NOMO-1 treated with DMSO at 0.1 percent for 48 hours (cell line): ENCODE measurements at regions not wholly inside any gene's neighbourhood (a gene's known extent, or its start where the extent isn't known, plus 50 kb on each side); places are given as distances from the start of the nearest gene placed in this dataset.
"Not testable (repeated sequence)": the region's sequence is repeated elsewhere in the genome, so short reads cannot be mapped to it uniquely, and the experiment has no call there.

Source experiments
- DNase-seq: peaks from one replicate; lab custom pipeline; 2025; ENCODE audit not compliant: unreplicated experiment; lab: John Stamatoyannopoulos, UW

DNA sequence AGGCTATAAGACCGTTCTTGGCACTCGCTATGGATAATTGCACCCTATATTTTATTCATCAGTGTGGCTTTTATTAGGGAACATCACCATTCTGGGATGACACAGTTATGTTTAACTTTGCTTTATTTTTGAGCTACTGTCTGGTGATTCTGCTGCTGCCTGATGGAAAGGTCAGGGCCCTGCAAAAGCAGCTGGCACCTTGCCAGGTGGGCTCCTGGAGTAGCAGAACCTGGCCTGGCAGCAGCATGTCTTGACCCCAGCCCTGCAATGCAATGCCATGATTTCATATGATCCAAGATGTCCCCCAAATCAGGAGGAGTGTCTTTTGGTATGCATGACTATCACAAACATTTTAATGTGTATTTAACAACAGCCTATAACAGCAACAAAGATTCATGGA lies 228.4 kb upstream of the RSPO3 start:
- DNase-seq: no peak

GRCh38 chr6:126891158-126891557 lies 227.3 kb upstream of the RSPO3 start:
- DNase-seq: no peak

- DNase-seq: not testable (repeated sequence)
Measured at GRCh38 chr6:126892869-126893268, 225.6 kb upstream of the RSPO3 start.

DNA sequence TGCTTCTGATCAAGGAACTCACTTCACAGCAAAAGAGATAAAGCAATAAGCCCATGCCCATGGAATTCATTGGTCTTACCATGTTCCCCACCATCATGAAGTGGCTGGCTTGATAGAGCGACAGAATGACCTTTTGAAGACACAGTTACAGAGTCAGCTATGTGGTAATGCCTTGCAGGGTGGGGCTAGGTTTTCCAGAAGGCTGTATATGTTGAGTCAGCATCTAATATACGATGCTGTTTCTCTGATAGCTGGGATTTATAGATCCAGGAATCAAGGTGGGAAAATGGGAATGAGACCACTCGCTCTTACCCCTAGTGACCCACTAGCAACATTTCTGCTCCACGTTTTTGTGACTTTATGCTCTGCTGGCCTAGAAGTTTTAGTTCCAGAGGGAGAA lies 220.7 kb upstream of the RSPO3 start:
- no peak for DNase-seq

DNA sequence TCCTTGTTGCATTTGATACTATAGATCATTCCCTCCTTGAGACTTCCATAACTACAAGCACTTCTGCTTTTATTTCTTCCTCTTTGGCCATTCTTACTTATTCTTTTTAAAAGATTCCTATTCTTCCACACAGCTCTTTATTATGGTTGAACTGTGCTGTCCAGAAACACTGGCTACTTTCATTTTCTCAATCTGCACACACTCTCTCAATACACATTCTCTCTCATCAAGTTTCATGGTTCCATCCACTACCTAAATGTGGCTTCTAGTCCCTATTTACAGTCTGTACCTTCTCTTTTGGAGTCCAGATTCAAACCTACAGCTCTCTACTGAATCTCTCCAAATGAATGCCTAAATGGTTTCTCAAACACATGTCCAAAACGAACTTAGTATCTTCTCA lies 214.3 kb upstream of the RSPO3 start:
- DNase-seq: no peak

GRCh38 chr6:126905917-126906316 lies 212.6 kb upstream of the RSPO3 start:
- DNase-seq: no peak

DNA sequence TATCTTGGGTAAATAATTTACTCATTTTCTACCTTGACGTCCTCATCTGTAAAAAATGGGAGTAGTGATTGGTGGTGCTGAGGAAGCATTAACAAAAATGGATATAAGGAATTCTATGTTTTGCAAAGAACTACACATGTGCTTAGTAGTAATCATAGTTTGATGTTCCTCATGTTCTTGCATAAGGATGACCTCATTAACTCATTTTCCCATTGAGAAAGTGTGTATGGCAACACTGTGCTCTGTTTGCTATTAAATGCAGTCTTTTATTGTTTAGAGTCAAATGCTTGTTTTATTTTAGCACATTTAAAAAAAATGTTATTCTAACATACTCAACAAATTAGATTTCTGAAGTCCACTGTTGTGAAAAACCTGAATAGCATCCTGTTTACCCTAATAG lies 211.2 kb upstream of the RSPO3 start:
- DNase-seq: no peak

GRCh38 chr6:126907996-126908395 lies 210.5 kb upstream of the RSPO3 start:
- DNase-seq: no peak

DNA sequence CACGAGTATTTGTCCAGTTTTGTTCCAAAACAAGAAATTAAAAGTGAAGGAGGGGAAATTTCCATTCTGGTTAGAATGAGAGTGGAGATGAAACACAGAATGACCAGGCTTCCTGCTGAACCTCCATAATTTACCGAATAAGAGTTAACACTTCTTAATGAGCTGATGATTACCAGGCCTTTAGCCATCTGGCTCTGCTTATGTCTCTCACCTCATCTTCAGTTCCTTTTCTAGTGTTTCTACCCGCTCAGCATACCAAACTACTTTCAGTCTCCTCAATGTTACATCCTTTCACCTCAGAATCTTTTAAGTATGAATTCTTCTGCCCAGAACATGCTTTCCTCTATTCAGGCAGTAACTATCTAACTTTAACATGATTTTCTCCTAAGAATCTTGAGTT lies 209.0 kb upstream of the RSPO3 start:
- no peak for DNase-seq

GRCh38 chr6:126913651-126914050 lies 204.8 kb upstream of the RSPO3 start:
- no peak for DNase-seq

GRCh38 chr6:126914172-126914571 lies 204.3 kb upstream of the RSPO3 start:
- no peak for DNase-seq

DNA sequence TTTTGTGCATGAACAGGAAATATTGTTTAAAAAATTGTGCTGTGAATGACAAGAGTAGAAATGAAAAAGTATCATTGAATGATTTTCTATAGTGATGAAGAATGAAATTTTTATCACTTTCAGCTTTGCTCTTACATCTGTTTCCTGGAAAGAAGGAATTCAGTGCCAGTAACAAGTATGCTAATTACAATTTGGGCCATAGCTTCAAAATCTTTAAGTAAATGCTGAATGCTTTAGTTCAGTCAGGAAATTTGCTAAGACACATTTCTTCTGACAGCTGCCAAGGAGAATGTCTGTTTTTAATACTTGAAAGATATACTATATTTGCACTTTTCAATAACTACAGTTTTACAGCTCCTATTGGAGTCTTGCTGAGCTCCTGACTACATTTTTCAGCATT lies 203.7 kb upstream of the RSPO3 start:
- no peak for DNase-seq

GRCh38 chr6:126919947-126920346 lies 198.5 kb upstream of the RSPO3 start:
- no peak for DNase-seq

DNA sequence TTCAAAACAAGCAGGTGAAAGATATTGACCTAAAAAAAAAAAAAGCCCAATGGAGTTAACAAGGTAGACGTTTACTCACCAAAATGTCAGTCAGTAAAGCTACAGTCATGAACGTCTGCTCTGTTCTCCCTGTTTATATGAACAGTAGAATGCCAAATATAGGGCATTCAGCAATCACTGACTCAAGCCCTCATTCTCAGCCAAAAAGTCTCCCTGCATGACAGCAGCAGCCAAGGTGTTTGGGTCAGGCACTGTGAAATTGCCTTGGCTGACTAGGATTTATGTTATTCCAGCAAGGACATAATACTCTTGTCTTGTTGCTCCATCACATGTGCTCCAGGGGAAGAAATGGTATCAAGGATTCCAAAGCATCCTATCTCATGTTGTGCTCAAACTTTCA lies 194.7 kb upstream of the RSPO3 start:
- DNase-seq: no peak

- DNase-seq: no peak
Measured at GRCh38 chr6:126926926-126927325, 191.5 kb upstream of the RSPO3 start.

DNA sequence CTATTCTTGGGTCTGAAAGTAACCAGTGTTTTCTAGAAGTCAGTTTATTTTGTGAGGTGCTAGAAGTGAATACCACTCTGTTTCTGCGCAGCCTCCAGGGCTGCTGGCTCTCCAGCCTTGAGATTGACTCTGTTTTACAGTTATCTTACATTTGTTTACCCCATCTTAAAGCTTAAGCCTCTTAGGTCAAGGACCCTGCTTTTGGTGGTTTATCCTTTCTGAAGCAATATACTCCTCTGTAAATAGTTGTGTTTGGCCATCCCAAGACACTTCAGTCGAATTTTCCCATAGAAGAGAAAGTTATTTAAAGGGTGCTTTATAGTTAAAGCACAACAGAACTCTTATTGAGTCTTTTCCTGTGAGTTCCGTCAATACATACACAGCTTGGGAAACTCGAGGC lies 190.6 kb upstream of the RSPO3 start:
- no peak for DNase-seq

GRCh38 chr6:126937426-126937825 lies 181.0 kb upstream of the RSPO3 start:
- DNase-seq: no peak

GRCh38 chr6:126939784-126940183 lies 178.7 kb upstream of the RSPO3 start:
- DNase-seq: no peak

DNA sequence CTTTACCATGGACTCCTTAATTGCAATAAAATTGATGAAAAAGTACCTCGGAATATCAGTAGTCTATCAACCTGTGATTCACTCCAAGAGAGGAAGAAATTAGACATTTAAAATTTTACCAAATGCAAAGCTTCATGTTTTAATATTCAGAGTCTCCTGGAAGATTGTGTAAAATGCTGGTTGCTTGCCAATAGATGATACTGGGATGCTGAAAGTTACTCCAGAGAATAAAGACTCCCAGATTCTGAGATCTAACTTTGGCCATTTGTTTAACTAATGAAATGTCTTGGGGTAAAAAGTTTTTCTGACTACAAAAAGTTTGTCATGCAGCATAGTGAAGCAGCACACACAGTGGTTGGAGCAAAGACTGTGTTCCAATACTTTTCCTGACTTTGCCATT lies 176.7 kb upstream of the RSPO3 start:
- DNase-seq: no peak

- DNase-seq: no peak
Measured at GRCh38 chr6:126944512-126944911, 174.0 kb upstream of the RSPO3 start.

DNA sequence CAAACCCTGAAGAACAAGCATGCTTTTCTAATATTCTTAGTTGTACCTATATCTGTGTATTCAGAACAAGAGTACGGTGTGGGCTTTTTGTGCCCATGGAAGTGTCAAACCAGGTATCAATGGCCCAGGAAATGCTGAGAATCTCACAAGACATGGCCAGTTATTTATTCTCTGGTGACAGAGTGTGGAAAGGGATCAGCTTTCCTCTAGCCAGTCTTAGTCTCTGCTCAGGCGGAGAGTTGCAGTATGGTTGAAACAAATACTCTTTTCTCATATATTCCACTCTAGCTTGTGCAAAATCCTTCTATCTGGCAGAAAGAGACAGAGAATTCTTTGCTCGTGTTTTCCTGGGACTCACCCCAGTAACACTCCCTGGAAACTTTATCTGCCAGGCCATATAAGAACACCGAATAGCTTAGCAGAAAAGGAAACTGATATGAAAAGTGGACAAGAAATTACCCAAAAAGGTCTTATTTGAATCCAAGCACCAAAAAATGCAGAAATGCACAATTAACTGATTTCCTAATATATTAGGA lies 173.3 kb upstream of the RSPO3 start:
- DNase-seq: no peak

DNA sequence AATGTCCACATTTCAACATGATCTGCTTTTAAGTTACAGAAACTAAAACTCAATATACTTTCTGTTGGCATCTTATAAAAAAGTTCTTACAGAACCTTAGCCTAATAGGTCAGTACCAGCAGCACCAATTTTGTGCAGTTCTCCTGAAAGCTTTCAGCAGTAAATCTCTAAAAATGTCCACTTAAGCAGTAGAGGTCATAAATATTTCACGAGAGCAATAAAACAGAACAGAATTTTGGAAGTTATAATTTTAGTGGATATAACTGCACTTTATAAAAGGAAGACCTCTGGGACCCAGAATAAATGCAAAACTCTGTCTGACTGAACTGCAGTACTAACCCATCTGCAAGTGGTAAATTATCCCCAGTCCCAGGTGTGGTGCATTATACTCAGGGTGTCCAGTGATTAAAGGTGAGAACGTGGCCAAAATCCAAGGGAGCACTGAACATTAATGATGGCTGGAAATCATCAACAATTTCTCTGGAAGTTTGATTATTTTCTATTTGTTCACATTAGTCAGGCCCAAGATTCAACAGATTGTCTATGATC lies 172.6 kb upstream of the RSPO3 start:
- DNase-seq: no peak

GRCh38 chr6:126947070-126947469 lies 171.4 kb upstream of the RSPO3 start:
- no peak for DNase-seq

GRCh38 chr6:126949786-126950185 lies 168.7 kb upstream of the RSPO3 start:
- DNase-seq: no peak
